Activated B cell treated with CpG ODN at 0.5 μM for 24 hours (primary cell): ENCODE measurements at regions not wholly inside any gene's neighbourhood (a gene's known extent, or its start where the extent isn't known, plus 50 kb on each side); places are given as distances from the start of the nearest gene placed in this dataset.

Source experiments
- ATAC-seq: fragments of 200-7000 bp; cut with Tn5 transposase; one replicate; pipeline ENCODE4 v1.10.0; 2021; ENCODE audit warnings: low read depth, mild to moderate bottlenecking, moderate library complexity
- CTCF ChIA-PET: fragments of 350-600 bp; sonication (Branson Sonifier 250); formaldehyde crosslinking; loops from one replicate; lab custom pipeline; 2021; ENCODE audit warnings: antibody characterized with exemption; lab: Charles Lee
- POLR2A ChIA-PET: fragments of 350-600 bp; sonication (Branson Sonifier 250); formaldehyde crosslinking; loops from one replicate; lab custom pipeline; 2021; ENCODE audit warnings: antibody characterized with exemption; lab: Charles Lee
- DNase-seq: peaks from one replicate; pipeline ENCODE4 v3.0.0; 2022
- H3K27ac Mint-ChIP-seq: one replicate; pipeline ENCODE4 v1.8.0; 2020; ENCODE audit warnings: mixed read lengths
- H3K27me3 Mint-ChIP-seq: one replicate; pipeline ENCODE4 v1.8.0; 2021; ENCODE audit warnings: mixed read lengths
- H3K36me3 Mint-ChIP-seq: one replicate; pipeline ENCODE4 v1.8.0; 2021; ENCODE audit warnings: low read depth, mixed read lengths
- H3K4me1 Mint-ChIP-seq: one replicate; pipeline ENCODE4 v1.8.0; 2021; ENCODE audit warnings: mixed read lengths
- H3K4me3 Mint-ChIP-seq: one replicate; pipeline ENCODE4 v1.8.0; 2020; ENCODE audit warnings: mild to moderate bottlenecking, mixed read lengths
- H3K9me3 Mint-ChIP-seq: one replicate; pipeline ENCODE4 v1.8.0; 2020; ENCODE audit warnings: mixed read lengths
- CTCF ChIP-seq: fragments of 200-600 bp; IDR thresholded peaks from one replicate; pipeline ENCODE4 v1.8.0; 2022; ENCODE audit warnings: antibody characterized with exemption, mild to moderate bottlenecking
- intact Hi-C: fragments of 100-400 bp; cut with micrococcal nuclease; formaldehyde crosslinking; loops from one replicate; pipeline ENCODE4 v1.15.1; 2024

- no peak for TF ChIP-seq CTCF
- DNase-seq: no peak
- no peak for ATAC-seq
- H3K27me3 Mint-ChIP-seq: no peaks in the 10 kb centered on the region
- peaks cover 33% of the 10 kb centered on the region for H3K36me3 Mint-ChIP-seq
- ChIA-PET CTCF (no interaction called here), POLR2A (no interaction called here)
- intact Hi-C loops: no loop called here
- peaks cover 7% of the 10 kb centered on the region for H3K9me3 Mint-ChIP-seq
- no peaks in the 10 kb centered on the region for H3K4me1 Mint-ChIP-seq
- no peak overlapping the region for H3K27ac Mint-ChIP-seq
- no peak overlapping the region for H3K4me3 Mint-ChIP-seq
Observed at GRCh38 chr7:67341153-67341768, 344.6 kb downstream of the TYW1 start.

GRCh38 chr7:67343114-67343513 lies 346.5 kb downstream of the TYW1 start:
- H3K27me3 Mint-ChIP-seq: no peaks in the 10 kb centered on the region
- no peak overlapping the region for H3K27ac Mint-ChIP-seq
- ATAC-seq: no peak
- H3K4me3 Mint-ChIP-seq: no peak overlapping the region
- peaks cover 7% of the 10 kb centered on the region for H3K9me3 Mint-ChIP-seq
- intact Hi-C loops: no loop called here
- ChIA-PET CTCF (no interaction called here), POLR2A (no interaction called here)
- peaks cover 33% of the 10 kb centered on the region for H3K36me3 Mint-ChIP-seq
- no peak for DNase-seq
- no peaks in the 10 kb centered on the region for H3K4me1 Mint-ChIP-seq
- TF ChIP-seq CTCF: no peak

GRCh38 chr7:67343572-67343971 lies 346.9 kb downstream of the TYW1 start:
- Mint-ChIP-seq H3K27me3 (no peaks in the 10 kb centered on the region), H3K36me3 (peaks cover 33% of the 10 kb centered on the region), H3K9me3 (peaks cover 7% of the 10 kb centered on the region), H3K4me3 (no peak overlapping the region), H3K27ac (no peak overlapping the region), H3K4me1 (no peaks in the 10 kb centered on the region)
- intact Hi-C loops: no loop called here
- DNase-seq: no peak
- ChIA-PET POLR2A (no interaction called here), CTCF (no interaction called here)
- ATAC-seq: no peak
- TF ChIP-seq CTCF: no peak

- TF ChIP-seq CTCF: no peak
- Mint-ChIP-seq H3K36me3 (peaks cover 29% of the 10 kb centered on the region), H3K9me3 (peaks cover 7% of the 10 kb centered on the region), H3K27ac (no peak overlapping the region), H3K4me3 (no peak overlapping the region), H3K27me3 (no peaks in the 10 kb centered on the region), H3K4me1 (no peaks in the 10 kb centered on the region)
- intact Hi-C loops: no loop called here
- ATAC-seq (no peak), DNase-seq (no peak)
- CTCF ChIA-PET: no interaction called here
- POLR2A ChIA-PET: no interaction called here
Observed at GRCh38 chr7:67344481-67345193, 348.0 kb downstream of the TYW1 start.

GRCh38 chr7:67346126-67346525 lies 349.5 kb downstream of the TYW1 start:
- CTCF ChIA-PET: interaction anchor here (0.6 kb wide), 1 partner anchor 86 kb away, joined by 3 read pairs; no protein-coding TSS in a partner anchor
- H3K4me1 Mint-ChIP-seq: no peaks in the 10 kb centered on the region
- no peaks in the 10 kb centered on the region for H3K27me3 Mint-ChIP-seq
- POLR2A ChIA-PET: no interaction called here
- no peak for TF ChIP-seq CTCF
- peaks cover 24% of the 10 kb centered on the region for H3K36me3 Mint-ChIP-seq
- H3K4me3 Mint-ChIP-seq: no peak overlapping the region
- no peak overlapping the region for H3K27ac Mint-ChIP-seq
- peaks cover 7% of the 10 kb centered on the region for H3K9me3 Mint-ChIP-seq
- DNase-seq: no peak
- ATAC-seq: no peak
- intact Hi-C loops: no loop called here
